Neural cell (in vitro differentiated cells): ENCODE measurements at regions not wholly inside any gene's neighbourhood (a gene's known extent, or its start where the extent isn't known, plus 50 kb on each side); places are given as distances from the start of the nearest gene placed in this dataset.
"Not testable (repeated sequence)": the region's sequence is repeated elsewhere in the genome, so short reads cannot be mapped to it uniquely, and the experiment has no call there.

Experiments used
- H2AFZ ChIP-seq: fragments of 200-600, 300-800 bp; sonication (generic), shearing (Covaris generic); 2 replicates; pipeline ENCODE4 v1.6.0; 2014; ENCODE audit warnings: low read depth, mild to moderate bottlenecking, antibody characterized with exemption, low read length, moderate library complexity
- H3F3A ChIP-seq: fragments of 200-600 bp; shearing (Covaris generic); 2 replicates; pipeline ENCODE4 v1.6.1; 2016; ENCODE audit warnings: mild to moderate bottlenecking, moderate library complexity, mixed read lengths, antibody characterized with exemption, low read length; ENCODE audit not compliant: insufficient read depth, poor library complexity, severe bottlenecking
- H3K27ac ChIP-seq: fragments of 200-600, 300-800 bp; sonication (generic), shearing (Covaris generic); 2 replicates; pipeline ENCODE4 v1.5.1; 2014; ENCODE audit warnings: mild to moderate bottlenecking, low read length, moderate library complexity
- H3K27me3 ChIP-seq: fragments of 300-800, 200-600 bp; sonication (generic), shearing (Covaris generic); 2 replicates; pipeline ENCODE4 v1.6.0; 2014; ENCODE audit warnings: mild to moderate bottlenecking, low read depth, low read length, moderate library complexity; ENCODE audit not compliant: insufficient read depth
- H3K36me3 ChIP-seq: fragments of 300-800, 200-600 bp; sonication (generic), shearing (Covaris generic); 2 replicates; pipeline ENCODE4 v1.5.1; 2014; ENCODE audit warnings: mild to moderate bottlenecking, antibody characterized with exemption, low read length, moderate library complexity; ENCODE audit not compliant: insufficient read depth
- H3K4me2 ChIP-seq: fragments of 300-800, 200-600 bp; sonication (generic), shearing (Covaris generic); 2 replicates; pipeline ENCODE4 v1.6.0; 2014; ENCODE audit warnings: mild to moderate bottlenecking, low read length
- H3K4me3 ChIP-seq: fragments of 300-800, 200-600 bp; sonication (generic), shearing (Covaris generic); 2 replicates; pipeline ENCODE4 v1.5.1; 2014; ENCODE audit warnings: mild to moderate bottlenecking, low read length, moderate library complexity
- H3K79me2 ChIP-seq: fragments of 200-600 bp; shearing (Covaris generic); replicated peaks from 2 replicates; pipeline ENCODE4 v1.6.0; 2014; ENCODE audit warnings: mild to moderate bottlenecking, low read length, moderate library complexity; ENCODE audit not compliant: insufficient read depth
- H3K9ac ChIP-seq: fragments of 300-800, 200-600 bp; sonication (generic), shearing (Covaris generic); 2 replicates; pipeline ENCODE4 v1.6.1; 2016; ENCODE audit warnings: mild to moderate bottlenecking, low read length, mixed read lengths
- H3K9me2 ChIP-seq: fragments of 200-600 bp; shearing (Covaris generic); 2 replicates; pipeline ENCODE4 v1.6.1; 2016; ENCODE audit warnings: mild to moderate bottlenecking, low read length, mixed read lengths; ENCODE audit not compliant: insufficient read depth
- H3K9me3 ChIP-seq: fragments of 200-600, 300-800 bp; sonication (generic), shearing (Covaris generic); 2 replicates; pipeline ENCODE4 v1.6.1; 2016; ENCODE audit warnings: mild to moderate bottlenecking, mixed run types, low read length, moderate library complexity, mixed read lengths
- H4K20me1 ChIP-seq: fragments of 200-600 bp; shearing (Covaris generic); 2 replicates; pipeline ENCODE4 v1.6.1; 2016; ENCODE audit warnings: mild to moderate bottlenecking, mixed run types; ENCODE audit not compliant: insufficient read depth
- CTCF ChIP-seq: fragments of 450-650 bp; IDR thresholded peaks from 2 replicates; pipeline ENCODE4 v1.5.1; 2014; ENCODE audit warnings: antibody characterized with exemption, mild to moderate bottlenecking, moderate library complexity; ENCODE audit not compliant: poor library complexity, severe bottlenecking
- EP300 ChIP-seq: fragments of 450-650 bp; conservative IDR thresholded peaks from 2 replicates; pipeline ENCODE4 v1.6.1; 2014; ENCODE audit warnings: antibody characterized with exemption, mild to moderate bottlenecking, moderate library complexity; ENCODE audit not compliant: poor library complexity, severe bottlenecking
- EZH2 ChIP-seq: fragments of 200-600, 300-800 bp; shearing (Covaris generic), sonication (generic); IDR thresholded peaks from 2 replicates; pipeline ENCODE4 v1.6.1; 2014; ENCODE audit warnings: antibody characterized with exemption, low read length, borderline replicate concordance, mild to moderate bottlenecking; ENCODE audit not compliant: insufficient read depth, poor library complexity, severe bottlenecking
- MXI1 ChIP-seq: fragments of 450-650 bp; conservative IDR thresholded peaks from 2 replicates; pipeline ENCODE4 v1.6.1; 2014; ENCODE audit warnings: antibody characterized with exemption, mild to moderate bottlenecking; ENCODE audit not compliant: poor library complexity, severe bottlenecking
- POLR2AphosphoS5 ChIP-seq: IDR thresholded peaks from 2 replicates; pipeline ENCODE4 v1.6.1; 2012
- RAD21 ChIP-seq: fragments of 450-650 bp; conservative IDR thresholded peaks from 2 replicates; pipeline ENCODE4 v1.6.1; 2014; ENCODE audit warnings: antibody characterized with exemption, mild to moderate bottlenecking, moderate library complexity
- SMC3 ChIP-seq: fragments of 450-650 bp; conservative IDR thresholded peaks from 2 replicates; pipeline ENCODE4 v1.6.1; 2014; ENCODE audit warnings: antibody characterized with exemption, mild to moderate bottlenecking, moderate library complexity; ENCODE audit not compliant: poor library complexity
- TAF1 ChIP-seq: IDR thresholded peaks from 2 replicates; pipeline ENCODE4 v1.6.1; 2012; ENCODE audit warnings: low read depth

- H3K4me2 ChIP-seq, H3K79me2 ChIP-seq, H3K4me3 ChIP-seq, H3K9ac ChIP-seq, H3K9me3 ChIP-seq, H3K27me3 ChIP-seq, H4K20me1 ChIP-seq, H3K36me3 ChIP-seq, H3K9me2 ChIP-seq, H3F3A ChIP-seq, H3K27ac ChIP-seq, H2AFZ ChIP-seq: not testable (repeated sequence)
Observed at GRCh38 chr3:185306286-185306685, 52.4 kb upstream of the EHHADH start.

- Histone ChIP-seq H4K20me1 (no peaks in the 10 kb centered on the region), H3K9me3 (peaks cover 7% of the 10 kb centered on the region), H3K27me3 (no peaks in the 10 kb centered on the region), H3K27ac (no peak overlapping the region), H3K9ac (no peak overlapping the region), H3K36me3 (peaks cover 3% of the 10 kb centered on the region), H3K4me2 (no peak overlapping the region), H3K79me2 (no peaks in the 10 kb centered on the region), H3K4me3 (no peak overlapping the region), H3K9me2 (no peaks in the 10 kb centered on the region), H2AFZ (no peak overlapping the region), H3F3A (no peaks in the 10 kb centered on the region)
- TF ChIP-seq SMC3: no peak
- no peak for TF ChIP-seq POLR2AphosphoS5
- no peak for TF ChIP-seq EZH2
- TF ChIP-seq EP300: no peak
- TF ChIP-seq MXI1: no peak
- TF ChIP-seq TAF1: no peak
Observed at GRCh38 chr3:185306847-185307246, 53.0 kb upstream of the EHHADH start.

- Histone ChIP-seq H3K4me2 (no peak overlapping the region), H3K9ac (no peak overlapping the region), H3K27me3 (no peaks in the 10 kb centered on the region), H3F3A (no peaks in the 10 kb centered on the region), H3K4me3 (no peak overlapping the region), H3K27ac (no peak overlapping the region), H3K9me2 (no peaks in the 10 kb centered on the region), H2AFZ (no peak overlapping the region), H3K36me3 (peaks cover 3% of the 10 kb centered on the region), H3K9me3 (peaks cover 7% of the 10 kb centered on the region), H4K20me1 (no peaks in the 10 kb centered on the region), H3K79me2 (no peaks in the 10 kb centered on the region)
- TF ChIP-seq EZH2 (no peak), CTCF (peak; percentile 47), RAD21 (peak; percentile 33)
Observed at GRCh38 chr3:185308126-185308754, 54.4 kb upstream of the EHHADH start.

- H3K36me3 ChIP-seq: peaks cover 3% of the 10 kb centered on the region
- TF ChIP-seq CTCF (no peak), MXI1 (no peak), SMC3 (no peak), POLR2AphosphoS5 (no peak)
- no peaks in the 10 kb centered on the region for H3K9me2 ChIP-seq
- no peak overlapping the region for H3K27ac ChIP-seq
- H3K9me3 ChIP-seq: peaks cover 7% of the 10 kb centered on the region
- H4K20me1 ChIP-seq: no peaks in the 10 kb centered on the region
- no peaks in the 10 kb centered on the region for H3K79me2 ChIP-seq
- no peak overlapping the region for H3K4me3 ChIP-seq
- no peak overlapping the region for H3K9ac ChIP-seq
- no peaks in the 10 kb centered on the region for H3F3A ChIP-seq
- no peak overlapping the region for H2AFZ ChIP-seq
- H3K27me3 ChIP-seq: no peaks in the 10 kb centered on the region
- H3K4me2 ChIP-seq: no peak overlapping the region
Observed at GRCh38 chr3:185309302-185309701, 53.6 kb upstream of the MAP3K13 start.
